ENCODE measurements at regions not wholly inside any gene's neighbourhood (a gene's known extent, or its start where the extent isn't known, plus 50 kb on each side); places are given as distances from the start of the nearest gene placed in this dataset.

DNA sequence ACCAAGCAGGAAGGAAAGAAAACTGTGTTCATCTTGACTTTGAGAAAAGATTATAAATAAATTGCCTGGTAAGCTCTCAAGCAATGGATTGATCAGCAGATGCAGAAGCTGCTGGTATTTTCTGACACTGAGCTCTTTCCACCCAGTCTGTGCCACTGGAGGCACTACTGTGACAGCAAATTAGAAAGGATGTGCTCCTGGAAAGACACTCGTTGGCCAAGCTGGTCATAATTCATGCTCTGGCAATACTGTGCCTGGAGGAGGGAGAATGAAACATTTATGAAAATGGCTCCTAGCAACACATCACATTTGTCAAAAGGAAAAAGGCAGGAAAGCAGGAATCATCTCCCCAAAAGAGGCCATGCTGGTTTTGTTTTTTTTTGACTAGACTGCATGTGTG, 84.2 kb downstream of the CAVIN4 start:
- no peak for DNase-seq (ENCODE audit: low read depth)
- no peak overlapping the region for H3K4me3 ChIP-seq (ENCODE audit: control insufficient read depth, low read depth, low read length)
- TF ChIP-seq, protein P1, sequence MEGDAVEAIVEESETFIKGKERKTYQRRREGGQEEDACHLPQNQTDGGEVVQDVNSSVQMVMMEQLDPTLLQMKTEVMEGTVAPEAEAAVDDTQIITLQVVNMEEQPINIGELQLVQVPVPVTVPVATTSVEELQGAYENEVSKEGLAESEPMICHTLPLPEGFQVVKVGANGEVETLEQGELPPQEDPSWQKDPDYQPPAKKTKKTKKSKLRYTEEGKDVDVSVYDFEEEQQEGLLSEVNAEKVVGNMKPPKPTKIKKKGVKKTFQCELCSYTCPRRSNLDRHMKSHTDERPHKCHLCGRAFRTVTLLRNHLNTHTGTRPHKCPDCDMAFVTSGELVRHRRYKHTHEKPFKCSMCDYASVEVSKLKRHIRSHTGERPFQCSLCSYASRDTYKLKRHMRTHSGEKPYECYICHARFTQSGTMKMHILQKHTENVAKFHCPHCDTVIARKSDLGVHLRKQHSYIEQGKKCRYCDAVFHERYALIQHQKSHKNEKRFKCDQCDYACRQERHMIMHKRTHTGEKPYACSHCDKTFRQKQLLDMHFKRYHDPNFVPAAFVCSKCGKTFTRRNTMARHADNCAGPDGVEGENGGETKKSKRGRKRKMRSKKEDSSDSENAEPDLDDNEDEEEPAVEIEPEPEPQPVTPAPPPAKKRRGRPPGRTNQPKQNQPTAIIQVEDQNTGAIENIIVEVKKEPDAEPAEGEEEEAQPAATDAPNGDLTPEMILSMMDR (conservative IDR thresholded peaks at IDR 0.05; ENCODE audit: control insufficient read depth, insufficient read depth, low read depth, low read length), result no peak

GRCh38 chr9:100667448-100667847, 89.6 kb downstream of the CAVIN4 start:
- H3K4me3 ChIP-seq (ENCODE audit: control insufficient read depth, low read depth, low read length), result no peak overlapping the region
- no peak for DNase-seq (ENCODE audit: low read depth)
- TF ChIP-seq, protein P1 (conservative IDR thresholded peaks at IDR 0.05; ENCODE audit: control insufficient read depth, insufficient read depth, low read depth, low read length), result no peak

- TF ChIP-seq, protein P1 (conservative IDR thresholded peaks at IDR 0.05; ENCODE audit: control insufficient read depth, insufficient read depth, low read depth, low read length), result no peak
- no peak for DNase-seq (ENCODE audit: low read depth)
- H3K4me3 ChIP-seq (ENCODE audit: control insufficient read depth, low read depth, low read length), result no peak overlapping the region
These were observed 90.1 kb downstream of the CAVIN4 start for GRCh38 chr9:100668024-100668423.

GRCh38 chr9:100669968-100670367, 92.1 kb downstream of the CAVIN4 start:
- no peak overlapping the region for H3K4me3 ChIP-seq (ENCODE audit: control insufficient read depth, low read depth, low read length)
- TF ChIP-seq, protein P1 (conservative IDR thresholded peaks at IDR 0.05; ENCODE audit: control insufficient read depth, insufficient read depth, low read depth, low read length), result no peak
- DNase-seq (ENCODE audit: low read depth), result no peak

DNA sequence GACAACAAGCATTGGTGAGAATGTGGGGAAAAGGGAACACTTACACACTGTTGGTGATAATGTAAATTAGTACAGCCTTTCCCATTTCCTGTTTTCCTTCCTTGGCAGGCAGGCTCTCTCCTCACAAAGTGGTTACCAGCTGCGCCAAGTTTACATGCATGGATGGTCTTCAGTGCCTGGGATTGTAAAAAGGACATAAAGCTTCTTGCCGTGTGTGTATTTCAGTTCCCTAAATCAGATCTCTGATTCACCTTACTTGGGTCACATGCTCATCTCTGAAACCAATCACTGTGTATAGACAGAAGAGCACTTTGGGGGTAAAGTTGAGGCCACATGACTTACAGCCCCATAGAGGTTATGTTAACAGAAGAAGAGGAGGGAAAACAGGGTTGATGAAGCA, 92.8 kb downstream of the CAVIN4 start:
- TF ChIP-seq, protein P1 (conservative IDR thresholded peaks at IDR 0.05; ENCODE audit: control insufficient read depth, insufficient read depth, low read depth, low read length), result no peak
- no peak for DNase-seq (ENCODE audit: low read depth)
- no peak overlapping the region for H3K4me3 ChIP-seq (ENCODE audit: control insufficient read depth, low read depth, low read length)

GRCh38 chr9:100671898-100672297, 94.0 kb downstream of the CAVIN4 start:
- DNase-seq (ENCODE audit: low read depth), result no peak

More at GRCh38 chr9:100671898-100672297, 94.0 kb downstream of the CAVIN4 start:
- TF ChIP-seq, protein P1 (conservative IDR thresholded peaks at IDR 0.05; ENCODE audit: control insufficient read depth, insufficient read depth, low read depth, low read length), result no peak
- no peak overlapping the region for H3K4me3 ChIP-seq (ENCODE audit: control insufficient read depth, low read depth, low read length)
